ENCODE measurements at regions not wholly inside any gene's neighbourhood (a gene's known extent, or its start where the extent isn't known, plus 50 kb on each side); places are given as distances from the start of the nearest gene placed in this dataset.

- Histone ChIP-seq H3K79me1 (ENCODE audit: low read depth, low read length) (no peaks in the 10 kb centered on the region), H3K14ac (ENCODE audit: low read length) (no peak overlapping the region), H3K18ac (ENCODE audit: low read length) (no peak overlapping the region), H2BK15ac (ENCODE audit: low read length) (no peak overlapping the region), H4K91ac (ENCODE audit: low read depth, low read length, poor library complexity) (no peak overlapping the region), H3K9ac (ENCODE audit: low read depth, low read length, poor library complexity) (no peak overlapping the region), H3K27me3 (ENCODE audit: control insufficient read depth in 3 of 3, insufficient read depth in 3 of 3, low read depth in 1 of 3, low read length in 3 of 3) (no peaks in the 10 kb centered on the region), H3K27ac (replicated peaks; ENCODE audit: low read length) (no peak overlapping the region), H3K9me3 (replicated peaks in 1 of 2; ENCODE audit: control insufficient read depth in 2 of 2, insufficient read depth in 1 of 2, low read depth in 1 of 2, low read length in 2 of 2) (peaks cover 0 to 25% of the 10 kb centered on the region in 2 donors), H2BK5ac (ENCODE audit: low read length) (no peak overlapping the region), H2BK12ac (ENCODE audit: low read length) (no peak overlapping the region), H4K8ac (ENCODE audit: low read depth, low read length) (no peak overlapping the region), H3K23ac (ENCODE audit: low read depth, low read length, poor library complexity) (no peak overlapping the region), H3K36me3 (replicated peaks in 1 of 2; ENCODE audit: control insufficient read depth in 2 of 2, insufficient read depth in 2 of 2, low read length in 2 of 2) (peaks cover 0 to 9% of the 10 kb centered on the region in 2 donors), H3K4ac (ENCODE audit: low read length) (no peak overlapping the region), H3K4me1 (ENCODE audit: control insufficient read depth in 2 of 2, insufficient read depth in 1 of 2, low read depth in 1 of 2, low read length in 2 of 2) (peaks cover 2 to 4% of the 10 kb centered on the region in 2 donors), H3K4me2 (ENCODE audit: insufficient read depth, low read length, poor library complexity, severe bottlenecking) (no peak overlapping the region), H2AK5ac (ENCODE audit: low read depth, low read length) (no peak overlapping the region), H3K4me3 (ENCODE audit: low read length in 2 of 2) (no peak overlapping the region), H2BK120ac (ENCODE audit: low read depth, low read length) (no peak overlapping the region), H2AFZ (ENCODE audit: low read length) (no peak overlapping the region)
- no peak for DNase-seq (ENCODE audit: low spot score)
- no CpG with 5 or more reads among the region's 5 CpGs for WGBS, 2 donors (ENCODE audit: extremely low coverage in 2 of 2, insufficient read length in 2 of 2, insufficient replicate concordance in 1 of 2)
Measured at GRCh38 chr12:24421759-24422158, 472.3 kb upstream of the SOX5 start.

- H4K91ac ChIP-seq (ENCODE audit: low read depth, low read length, poor library complexity) = no peak overlapping the region
- no peak overlapping the region for H2BK5ac ChIP-seq (ENCODE audit: low read length)
- no peaks in the 10 kb centered on the region for H3K79me1 ChIP-seq (ENCODE audit: low read depth, low read length)
- H2BK12ac ChIP-seq (ENCODE audit: low read length) = no peak overlapping the region
- H3K4me1 ChIP-seq (ENCODE audit: control insufficient read depth in 2 of 2, insufficient read depth in 1 of 2, low read depth in 1 of 2, low read length in 2 of 2) = peaks cover 0 to 7% of the 10 kb centered on the region in 2 donors
- no peak overlapping the region for H3K14ac ChIP-seq (ENCODE audit: low read length)
- no peaks in the 10 kb centered on the region for H3K27me3 ChIP-seq (ENCODE audit: control insufficient read depth in 3 of 3, insufficient read depth in 3 of 3, low read depth in 1 of 3, low read length in 3 of 3)
- H3K4ac ChIP-seq (ENCODE audit: low read length) = no peak overlapping the region
- no peak overlapping the region for H2BK120ac ChIP-seq (ENCODE audit: low read depth, low read length)
- no peak overlapping the region for H3K9ac ChIP-seq (ENCODE audit: low read depth, low read length, poor library complexity)
- H4K8ac ChIP-seq (ENCODE audit: low read depth, low read length) = no peak overlapping the region
- no peak overlapping the region for H3K23ac ChIP-seq (ENCODE audit: low read depth, low read length, poor library complexity)
- no peak overlapping the region for H3K4me2 ChIP-seq (ENCODE audit: insufficient read depth, low read length, poor library complexity, severe bottlenecking)
- H3K18ac ChIP-seq (ENCODE audit: low read length) = no peak overlapping the region
- H3K4me3 ChIP-seq (ENCODE audit: low read length in 2 of 2) = no peak overlapping the region
- no peak overlapping the region for H3K27ac ChIP-seq (replicated peaks; ENCODE audit: low read length)
- peaks cover 0 to 25% of the 10 kb centered on the region in 2 donors for H3K9me3 ChIP-seq (replicated peaks in 1 of 2; ENCODE audit: control insufficient read depth in 2 of 2, insufficient read depth in 1 of 2, low read depth in 1 of 2, low read length in 2 of 2)
- H2AK5ac ChIP-seq (ENCODE audit: low read depth, low read length) = no peak overlapping the region
- no peak overlapping the region for H2AFZ ChIP-seq (ENCODE audit: low read length)
- H3K36me3 ChIP-seq (replicated peaks in 1 of 2; ENCODE audit: control insufficient read depth in 2 of 2, insufficient read depth in 2 of 2, low read length in 2 of 2) = peaks cover 0 to 10% of the 10 kb centered on the region in 2 donors
- no peak overlapping the region for H2BK15ac ChIP-seq (ENCODE audit: low read length)
- no CpG with 5 or more reads among the region's 1 CpG for WGBS, 2 donors (ENCODE audit: extremely low coverage in 2 of 2, insufficient read length in 2 of 2, insufficient replicate concordance in 1 of 2)
- no peak for DNase-seq (ENCODE audit: low spot score)
Measured at GRCh38 chr12:24418157-24418556, 468.7 kb upstream of the SOX5 start.

GRCh38 chr12:24416423-24417109 lies 467.1 kb upstream of the SOX5 start:
- no peak overlapping the region for H3K4me2 ChIP-seq (ENCODE audit: insufficient read depth, low read length, poor library complexity, severe bottlenecking)
- no peak overlapping the region for H2BK12ac ChIP-seq (ENCODE audit: low read length)
- peaks cover 0 to 10% of the 10 kb centered on the region in 2 donors for H3K36me3 ChIP-seq (replicated peaks in 1 of 2; ENCODE audit: control insufficient read depth in 2 of 2, insufficient read depth in 2 of 2, low read length in 2 of 2)
- no peak overlapping the region for H3K4ac ChIP-seq (ENCODE audit: low read length)
- no peak overlapping the region for H4K91ac ChIP-seq (ENCODE audit: low read depth, low read length, poor library complexity)
- H3K79me1 ChIP-seq (ENCODE audit: low read depth, low read length) = no peaks in the 10 kb centered on the region
- no peak overlapping the region for H3K4me3 ChIP-seq (ENCODE audit: low read length in 2 of 2)
- H2AFZ ChIP-seq (ENCODE audit: low read length) = no peak overlapping the region
- H3K27ac ChIP-seq (replicated peaks; ENCODE audit: low read length) = no peak overlapping the region
- no peak overlapping the region for H3K14ac ChIP-seq (ENCODE audit: low read length)
- no peak overlapping the region for H3K9ac ChIP-seq (ENCODE audit: low read depth, low read length, poor library complexity)
- H3K9me3 ChIP-seq (replicated peaks in 1 of 2; ENCODE audit: control insufficient read depth in 2 of 2, insufficient read depth in 1 of 2, low read depth in 1 of 2, low read length in 2 of 2) = peaks cover 0 to 25% of the 10 kb centered on the region in 2 donors
- no CpG with 5 or more reads among the region's 7 CpGs for WGBS, 2 donors (ENCODE audit: extremely low coverage in 2 of 2, insufficient read length in 2 of 2, insufficient replicate concordance in 1 of 2)
- H4K8ac ChIP-seq (ENCODE audit: low read depth, low read length) = no peak overlapping the region
- H2BK5ac ChIP-seq (ENCODE audit: low read length) = no peak overlapping the region
- DNase-seq (ENCODE audit: low spot score) = no peak
- no peak overlapping the region for H2AK5ac ChIP-seq (ENCODE audit: low read depth, low read length)
- peaks cover 0 to 7% of the 10 kb centered on the region in 2 donors for H3K4me1 ChIP-seq (ENCODE audit: control insufficient read depth in 2 of 2, insufficient read depth in 1 of 2, low read depth in 1 of 2, low read length in 2 of 2)
- H3K23ac ChIP-seq (ENCODE audit: low read depth, low read length, poor library complexity) = no peak overlapping the region
- no peaks in the 10 kb centered on the region for H3K27me3 ChIP-seq (ENCODE audit: control insufficient read depth in 3 of 3, insufficient read depth in 3 of 3, low read depth in 1 of 3, low read length in 3 of 3)
- no peak overlapping the region for H2BK15ac ChIP-seq (ENCODE audit: low read length)
- H2BK120ac ChIP-seq (ENCODE audit: low read depth, low read length) = no peak overlapping the region
- H3K18ac ChIP-seq (ENCODE audit: low read length) = no peak overlapping the region

GRCh38 chr12:24415934-24416333 lies 466.5 kb upstream of the SOX5 start:
- Histone ChIP-seq H3K36me3 (replicated peaks in 1 of 2; ENCODE audit: control insufficient read depth in 2 of 2, insufficient read depth in 2 of 2, low read length in 2 of 2) (peaks cover 0 to 10% of the 10 kb centered on the region in 2 donors), H2BK5ac (ENCODE audit: low read length) (no peak overlapping the region), H3K79me1 (ENCODE audit: low read depth, low read length) (no peaks in the 10 kb centered on the region), H3K14ac (ENCODE audit: low read length) (no peak overlapping the region), H3K4me2 (ENCODE audit: insufficient read depth, low read length, poor library complexity, severe bottlenecking) (no peak overlapping the region), H2AK5ac (ENCODE audit: low read depth, low read length) (no peak overlapping the region), H2AFZ (ENCODE audit: low read length) (no peak overlapping the region), H3K9ac (ENCODE audit: low read depth, low read length, poor library complexity) (no peak overlapping the region), H3K9me3 (replicated peaks in 1 of 2; ENCODE audit: control insufficient read depth in 2 of 2, insufficient read depth in 1 of 2, low read depth in 1 of 2, low read length in 2 of 2) (peaks cover 0 to 20% of the 10 kb centered on the region in 2 donors), H3K4me3 (ENCODE audit: low read length in 2 of 2) (no peak overlapping the region), H3K27me3 (ENCODE audit: control insufficient read depth in 3 of 3, insufficient read depth in 3 of 3, low read depth in 1 of 3, low read length in 3 of 3) (no peaks in the 10 kb centered on the region), H4K8ac (ENCODE audit: low read depth, low read length) (no peak overlapping the region), H4K91ac (ENCODE audit: low read depth, low read length, poor library complexity) (no peak overlapping the region), H2BK12ac (ENCODE audit: low read length) (no peak overlapping the region), H3K18ac (ENCODE audit: low read length) (no peak overlapping the region), H2BK120ac (ENCODE audit: low read depth, low read length) (no peak overlapping the region), H2BK15ac (ENCODE audit: low read length) (no peak overlapping the region), H3K23ac (ENCODE audit: low read depth, low read length, poor library complexity) (no peak overlapping the region), H3K27ac (replicated peaks; ENCODE audit: low read length) (no peak overlapping the region), H3K4ac (ENCODE audit: low read length) (no peak overlapping the region), H3K4me1 (ENCODE audit: control insufficient read depth in 2 of 2, insufficient read depth in 1 of 2, low read depth in 1 of 2, low read length in 2 of 2) (peaks cover 0 to 7% of the 10 kb centered on the region in 2 donors)
- DNase-seq (ENCODE audit: low spot score) = no peak
- WGBS, 2 donors (ENCODE audit: extremely low coverage in 2 of 2, insufficient read length in 2 of 2, insufficient replicate concordance in 1 of 2) = no CpG with 5 or more reads among the region's 6 CpGs
